Osteoblast (primary cell): ENCODE measurements at regions not wholly inside any gene's neighbourhood (a gene's known extent, or its start where the extent isn't known, plus 50 kb on each side); places are given as distances from the start of the nearest gene placed in this dataset.

Experiments
- DNase-seq: peaks from one replicate; pipeline ENCODE4 v3.0.0; 2011; ENCODE audit warnings: low spot score, mixed read lengths; ENCODE audit not compliant: insufficient read length; ENCODE audit errors: missing footprints
- H2AFZ ChIP-seq: 2 replicates; pipeline ENCODE4 v1.6.0; 2011; ENCODE audit warnings: mild to moderate bottlenecking, low read length
- H3K27ac ChIP-seq: 2 replicates; pipeline ENCODE4 v1.5.1; 2011; ENCODE audit warnings: mild to moderate bottlenecking, low read depth, low read length, moderate library complexity
- H3K27me3 ChIP-seq: 2 replicates; pipeline ENCODE4 v1.6.0; 2012; ENCODE audit warnings: mild to moderate bottlenecking, control low read depth, inconsistent platforms, low read length, moderate library complexity; ENCODE audit not compliant: insufficient read depth
- H3K36me3 ChIP-seq: 2 replicates; pipeline ENCODE4 v1.5.1; 2011; ENCODE audit warnings: mild to moderate bottlenecking, low read length, control low read depth, moderate library complexity; ENCODE audit not compliant: insufficient read depth
- H3K4me1 ChIP-seq: 2 replicates; pipeline ENCODE4 v1.5.1; 2011; ENCODE audit warnings: mild to moderate bottlenecking, low read length, control low read depth, moderate library complexity; ENCODE audit not compliant: insufficient read depth
- H3K4me2 ChIP-seq: 2 replicates; pipeline ENCODE4 v1.6.0; 2011; ENCODE audit warnings: mild to moderate bottlenecking, low read length; ENCODE audit not compliant: insufficient read depth
- H3K4me3 ChIP-seq: fragments of 200-600 bp; sonication (generic); 3 replicates; pipeline ENCODE4 v1.5.1; 2012; ENCODE audit warnings: mild to moderate bottlenecking, low read length, inconsistent platforms; ENCODE audit not compliant: insufficient read depth
- H3K79me2 ChIP-seq: 2 replicates; pipeline ENCODE4 v1.6.0; 2012; ENCODE audit warnings: mild to moderate bottlenecking, low read length, control low read depth, inconsistent platforms; ENCODE audit not compliant: insufficient read depth
- H3K9me3 ChIP-seq: 2 replicates; pipeline ENCODE4 v1.5.1; 2011; ENCODE audit warnings: low read depth, low read length, control low read depth
- H4K20me1 ChIP-seq: 2 replicates; pipeline ENCODE4 v1.6.0; 2012; ENCODE audit warnings: mild to moderate bottlenecking, low read length, control low read depth; ENCODE audit not compliant: insufficient read depth
- TF ChIP-seq, protein P1 (sequence below): IDR thresholded peaks from 2 replicates; pipeline ENCODE4 v1.5.1; 2011; ENCODE audit warnings: mild to moderate bottlenecking, low read depth, low read length, moderate library complexity; ENCODE audit errors: extremely low read depth

DNA sequence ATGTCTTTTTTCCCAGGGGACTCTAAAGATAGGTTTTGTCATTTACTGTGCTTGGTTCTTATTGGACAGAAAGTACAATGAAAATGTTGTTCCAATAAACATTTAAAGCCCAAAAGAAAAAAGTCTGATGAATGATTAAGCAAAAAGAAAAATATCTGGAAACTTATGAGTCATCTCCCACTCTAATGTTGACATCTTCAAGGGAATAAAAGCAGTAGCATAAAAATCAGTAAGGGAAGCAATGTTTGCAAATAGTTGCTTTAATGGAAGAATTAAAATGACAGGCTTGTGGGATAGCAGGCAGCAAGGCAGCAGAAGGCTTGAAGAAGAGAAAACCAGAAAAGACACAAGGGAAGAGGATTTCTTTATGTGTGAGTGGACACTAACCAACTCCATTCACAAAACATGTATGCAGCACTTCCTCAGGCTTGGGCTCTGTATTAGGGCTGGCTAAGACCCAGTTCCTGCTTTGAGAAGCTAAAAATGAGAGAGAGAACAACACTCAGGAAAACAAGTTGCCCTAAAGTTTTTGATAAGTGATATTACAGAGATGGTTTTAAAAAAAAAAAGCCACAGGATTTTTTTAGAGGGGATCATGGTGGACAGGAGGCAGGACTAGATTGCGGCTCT, 263.2 kb upstream of the NT5E start:
- peak overlapping the region; percentile 94 for H3K27ac ChIP-seq
- peaks cover 33% of the 10 kb centered on the region for H3K4me1 ChIP-seq
- H3K9me3 ChIP-seq, result no peaks in the 10 kb centered on the region
- no peaks in the 10 kb centered on the region for H4K20me1 ChIP-seq
- no peaks in the 10 kb centered on the region for H3K79me2 ChIP-seq
- TF ChIP-seq, protein P1, sequence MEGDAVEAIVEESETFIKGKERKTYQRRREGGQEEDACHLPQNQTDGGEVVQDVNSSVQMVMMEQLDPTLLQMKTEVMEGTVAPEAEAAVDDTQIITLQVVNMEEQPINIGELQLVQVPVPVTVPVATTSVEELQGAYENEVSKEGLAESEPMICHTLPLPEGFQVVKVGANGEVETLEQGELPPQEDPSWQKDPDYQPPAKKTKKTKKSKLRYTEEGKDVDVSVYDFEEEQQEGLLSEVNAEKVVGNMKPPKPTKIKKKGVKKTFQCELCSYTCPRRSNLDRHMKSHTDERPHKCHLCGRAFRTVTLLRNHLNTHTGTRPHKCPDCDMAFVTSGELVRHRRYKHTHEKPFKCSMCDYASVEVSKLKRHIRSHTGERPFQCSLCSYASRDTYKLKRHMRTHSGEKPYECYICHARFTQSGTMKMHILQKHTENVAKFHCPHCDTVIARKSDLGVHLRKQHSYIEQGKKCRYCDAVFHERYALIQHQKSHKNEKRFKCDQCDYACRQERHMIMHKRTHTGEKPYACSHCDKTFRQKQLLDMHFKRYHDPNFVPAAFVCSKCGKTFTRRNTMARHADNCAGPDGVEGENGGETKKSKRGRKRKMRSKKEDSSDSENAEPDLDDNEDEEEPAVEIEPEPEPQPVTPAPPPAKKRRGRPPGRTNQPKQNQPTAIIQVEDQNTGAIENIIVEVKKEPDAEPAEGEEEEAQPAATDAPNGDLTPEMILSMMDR, result no peak
- peak overlapping the region; percentile 64 for H3K4me2 ChIP-seq
- no peak overlapping the region for H3K4me3 ChIP-seq
- no peak overlapping the region for H2AFZ ChIP-seq
- H3K36me3 ChIP-seq, result no peaks in the 10 kb centered on the region
- DNase-seq, result peak; percentile 35
- no peaks in the 10 kb centered on the region for H3K27me3 ChIP-seq

DNA sequence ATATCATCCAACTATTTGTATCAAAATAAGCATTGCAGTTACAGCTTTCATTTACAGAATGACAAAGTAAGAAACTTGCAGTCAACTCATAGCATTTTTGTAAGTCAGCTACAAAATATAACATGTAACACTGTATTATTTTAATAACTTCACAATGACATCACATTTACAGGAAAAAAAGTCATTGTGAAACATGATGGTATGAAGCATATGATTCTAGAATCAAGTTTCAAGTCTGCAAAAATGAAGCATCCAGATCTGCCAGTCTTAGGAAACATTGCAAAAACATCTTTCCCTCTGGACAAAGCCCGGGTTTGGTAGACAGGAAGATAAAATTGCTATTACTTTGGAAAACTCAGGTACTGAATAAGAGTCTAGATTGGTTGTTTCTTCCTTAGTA, 263.9 kb upstream of the NT5E start:
- H3K4me3 ChIP-seq, result peak overlapping the region; percentile 9
- no peaks in the 10 kb centered on the region for H3K9me3 ChIP-seq
- peak; percentile 23 for DNase-seq
- H3K79me2 ChIP-seq, result no peaks in the 10 kb centered on the region
- peak overlapping the region; percentile 64 for H3K4me2 ChIP-seq
- H4K20me1 ChIP-seq, result no peaks in the 10 kb centered on the region
- H3K27me3 ChIP-seq, result no peaks in the 10 kb centered on the region
- H2AFZ ChIP-seq, result no peak overlapping the region
- TF ChIP-seq, protein P1, result no peak
- peak overlapping the region; percentile 94 for H3K27ac ChIP-seq
- no peaks in the 10 kb centered on the region for H3K36me3 ChIP-seq
- H3K4me1 ChIP-seq, result peaks cover 27% of the 10 kb centered on the region

- no peak overlapping the region for H3K27ac ChIP-seq
- H3K27me3 ChIP-seq, result no peaks in the 10 kb centered on the region
- TF ChIP-seq, protein P1, result no peak
- DNase-seq, result no peak
- H3K4me2 ChIP-seq, result no peak overlapping the region
- peak overlapping the region; percentile 49 for H2AFZ ChIP-seq
- H3K4me3 ChIP-seq, result no peak overlapping the region
- H3K4me1 ChIP-seq, result peaks cover 27% of the 10 kb centered on the region
- H4K20me1 ChIP-seq, result no peaks in the 10 kb centered on the region
- H3K36me3 ChIP-seq, result no peaks in the 10 kb centered on the region
- no peaks in the 10 kb centered on the region for H3K9me3 ChIP-seq
- no peaks in the 10 kb centered on the region for H3K79me2 ChIP-seq
These were observed 266.0 kb upstream of the NT5E start for GRCh38 chr6:85183841-85184240.

GRCh38 chr6:85172705-85173104, 277.2 kb upstream of the NT5E start:
- no peaks in the 10 kb centered on the region for H4K20me1 ChIP-seq
- no peak overlapping the region for H3K4me2 ChIP-seq
- no peaks in the 10 kb centered on the region for H3K36me3 ChIP-seq
- H3K27ac ChIP-seq, result no peak overlapping the region
- H2AFZ ChIP-seq, result no peak overlapping the region
- no peak for DNase-seq
- H3K4me3 ChIP-seq, result no peak overlapping the region
- TF ChIP-seq, protein P1, result no peak
- peaks cover 3% of the 10 kb centered on the region for H3K27me3 ChIP-seq
- no peaks in the 10 kb centered on the region for H3K4me1 ChIP-seq
- H3K9me3 ChIP-seq, result no peaks in the 10 kb centered on the region
- no peaks in the 10 kb centered on the region for H3K79me2 ChIP-seq
